IPS-20b (cell line): ENCODE measurements at regions not wholly inside any gene's neighbourhood (a gene's known extent, or its start where the extent isn't known, plus 50 kb on each side); places are given as distances from the start of the nearest gene placed in this dataset.

ENCODE experiments used
- H3K27ac ChIP-seq: one replicate; pipeline ENCODE4 v1.5.1; 2013; ENCODE audit warnings: low read length
- H3K27me3 ChIP-seq: 2 replicates; pipeline ENCODE4 v1.6.1; 2013; ENCODE audit warnings: mild to moderate bottlenecking, low read length, inconsistent platforms; ENCODE audit not compliant: insufficient read depth
- H3K36me3 ChIP-seq: 2 replicates; pipeline ENCODE4 v1.6.1; 2013; ENCODE audit warnings: low read depth, mild to moderate bottlenecking, inconsistent platforms, low read length, moderate library complexity; ENCODE audit not compliant: insufficient read depth
- H3K4me1 ChIP-seq: 2 replicates; pipeline ENCODE4 v1.6.1; 2013; ENCODE audit warnings: mild to moderate bottlenecking, control low read depth, inconsistent platforms, low read length, moderate library complexity; ENCODE audit not compliant: insufficient read depth
- H3K4me3 ChIP-seq: 2 replicates; pipeline ENCODE4 v1.5.1; 2013; ENCODE audit warnings: mild to moderate bottlenecking, low read length, inconsistent platforms
- H3K9ac ChIP-seq: 2 replicates; pipeline ENCODE4 v1.6.1; 2013; ENCODE audit warnings: low read depth, mild to moderate bottlenecking, inconsistent platforms, low read length, moderate library complexity
- H3K9me3 ChIP-seq: 2 replicates; pipeline ENCODE4 v1.6.1; 2013; ENCODE audit warnings: mild to moderate bottlenecking, low read depth, low read length, inconsistent platforms; ENCODE audit not compliant: insufficient read depth

DNA sequence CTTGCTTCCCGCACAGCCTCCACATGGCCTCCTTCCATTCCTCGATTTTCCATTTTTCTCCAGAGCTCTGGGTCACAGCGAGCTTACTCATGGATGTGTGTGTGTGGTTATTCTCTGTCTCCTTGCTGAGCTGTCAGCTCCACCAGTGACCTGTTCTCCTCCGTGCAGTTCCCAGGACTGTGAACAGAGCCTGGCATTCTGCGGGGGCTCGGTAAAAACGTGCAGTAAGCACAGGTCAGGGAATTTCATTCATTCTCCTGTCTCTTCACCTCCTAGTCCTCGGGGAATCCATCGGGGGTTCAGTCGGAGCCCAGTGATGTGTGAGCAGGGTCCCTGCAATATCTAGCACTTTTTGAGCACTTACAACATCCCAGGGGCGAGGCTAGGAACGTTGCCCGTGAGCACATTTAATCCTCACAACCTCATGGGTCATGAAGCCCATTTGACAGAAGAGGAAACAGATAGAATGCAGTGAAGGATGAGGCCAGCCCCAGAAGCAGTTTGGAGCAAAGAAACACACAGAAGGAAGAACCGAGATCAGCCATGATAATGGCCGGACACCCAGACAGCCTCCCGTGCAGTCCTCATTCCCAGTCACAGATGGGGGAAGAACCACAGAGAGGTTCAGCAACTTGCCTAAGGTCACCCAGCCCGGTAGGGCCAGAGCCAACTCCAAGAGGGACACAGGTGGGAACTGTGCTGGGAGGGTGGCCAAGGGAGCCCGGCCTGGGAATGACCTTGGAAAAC lies 183.2 kb upstream of the GSE1 start:
- Histone ChIP-seq H3K36me3 (no peaks in the 10 kb centered on the region), H3K9me3 (no peaks in the 10 kb centered on the region), H3K4me3 (no peak overlapping the region), H3K9ac (no peak overlapping the region; the same call in 1 of the 2 replicates), H3K27me3 (no peaks in the 10 kb centered on the region), H3K27ac (no peak overlapping the region), H3K4me1 (no peaks in the 10 kb centered on the region)

DNA sequence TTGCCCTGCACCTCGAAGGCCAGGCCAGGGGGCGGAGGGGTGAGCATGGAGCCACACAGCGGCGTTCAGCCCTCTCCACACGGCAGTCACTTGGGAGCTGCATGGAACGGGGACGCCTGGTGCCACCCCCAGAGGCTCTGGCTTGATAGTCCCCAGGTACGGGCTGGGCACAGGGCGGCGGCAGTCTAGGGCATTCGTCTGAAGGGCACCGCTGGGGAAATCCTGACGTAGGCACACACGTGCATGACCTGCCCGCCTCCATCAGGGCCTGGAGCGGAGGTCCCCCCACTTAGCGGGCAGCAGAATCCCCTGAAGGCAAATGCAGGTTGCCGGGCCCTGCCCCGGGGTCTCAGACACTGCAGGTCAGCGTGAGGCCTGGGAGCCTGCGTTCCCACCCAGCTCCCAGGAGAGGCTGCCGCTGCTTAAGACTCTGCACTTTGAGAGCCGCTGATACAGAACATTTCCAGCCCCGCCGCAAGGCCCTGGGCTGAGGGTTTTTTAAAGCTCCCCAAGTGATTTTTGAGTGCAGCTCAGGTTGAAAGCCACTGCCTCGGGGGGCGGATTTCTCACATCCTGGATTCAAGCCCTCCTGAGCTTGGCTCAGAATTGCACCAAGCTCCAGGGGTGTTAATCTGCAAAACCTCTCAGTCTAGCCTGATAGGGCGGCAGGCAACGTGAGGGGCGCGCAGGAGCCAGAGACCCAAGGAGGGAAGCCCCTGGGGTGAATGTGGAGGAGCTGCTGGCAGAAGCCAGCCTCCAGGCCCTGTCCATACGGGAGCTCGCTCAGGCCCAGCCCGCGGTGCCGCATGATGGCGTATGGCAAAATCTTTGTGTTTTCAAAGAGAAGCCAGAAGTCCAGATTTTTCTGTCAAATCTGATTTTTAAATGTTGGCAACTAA lies 182.3 kb upstream of the GSE1 start:
- H3K27me3 ChIP-seq: no peaks in the 10 kb centered on the region
- no peak overlapping the region; the same call in 1 of the 2 replicates for H3K9ac ChIP-seq
- H3K4me3 ChIP-seq: no peak overlapping the region
- H3K9me3 ChIP-seq: no peaks in the 10 kb centered on the region
- no peaks in the 10 kb centered on the region for H3K36me3 ChIP-seq
- no peak overlapping the region for H3K27ac ChIP-seq
- H3K4me1 ChIP-seq: no peaks in the 10 kb centered on the region; the same call in 1 of the 2 replicates

DNA sequence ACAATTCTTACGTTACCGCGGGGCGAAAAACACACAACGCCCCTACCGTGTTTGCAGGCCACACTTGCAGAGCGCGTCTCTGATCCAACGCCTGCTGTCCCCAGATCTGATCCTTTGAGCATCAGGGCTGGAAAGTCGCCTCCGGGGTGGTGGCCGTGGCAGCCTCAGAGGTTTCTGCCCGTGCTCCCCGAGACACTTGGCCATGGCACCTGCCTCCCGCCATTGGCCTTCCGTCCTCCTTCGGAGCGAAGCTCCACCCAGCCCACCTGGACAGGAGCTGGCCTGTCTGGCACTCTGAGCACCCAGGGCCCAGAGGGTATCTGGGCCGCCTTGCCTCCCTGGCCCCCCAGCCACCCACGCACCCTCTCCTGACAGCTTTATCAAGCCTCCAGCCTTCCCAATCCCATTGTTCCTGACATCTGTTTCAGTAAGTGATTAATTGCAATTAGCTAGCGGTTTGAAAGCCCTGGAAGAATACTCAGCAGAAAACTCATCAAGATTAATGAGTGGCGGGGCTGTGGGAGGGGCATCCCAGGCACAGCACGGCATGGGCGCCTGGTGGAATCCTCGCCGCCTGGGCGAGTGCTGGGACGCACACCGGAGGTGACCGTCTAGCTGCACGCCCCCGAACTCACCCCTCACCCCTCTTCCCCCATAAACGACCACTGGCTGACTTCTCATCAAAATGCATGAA lies 181.5 kb upstream of the GSE1 start:
- Histone ChIP-seq H3K4me3 (no peak overlapping the region), H3K9me3 (no peaks in the 10 kb centered on the region), H3K36me3 (no peaks in the 10 kb centered on the region), H3K27ac (no peak overlapping the region), H3K9ac (no peak overlapping the region), H3K4me1 (peaks cover 8% of the 10 kb centered on the region), H3K27me3 (no peaks in the 10 kb centered on the region)

DNA sequence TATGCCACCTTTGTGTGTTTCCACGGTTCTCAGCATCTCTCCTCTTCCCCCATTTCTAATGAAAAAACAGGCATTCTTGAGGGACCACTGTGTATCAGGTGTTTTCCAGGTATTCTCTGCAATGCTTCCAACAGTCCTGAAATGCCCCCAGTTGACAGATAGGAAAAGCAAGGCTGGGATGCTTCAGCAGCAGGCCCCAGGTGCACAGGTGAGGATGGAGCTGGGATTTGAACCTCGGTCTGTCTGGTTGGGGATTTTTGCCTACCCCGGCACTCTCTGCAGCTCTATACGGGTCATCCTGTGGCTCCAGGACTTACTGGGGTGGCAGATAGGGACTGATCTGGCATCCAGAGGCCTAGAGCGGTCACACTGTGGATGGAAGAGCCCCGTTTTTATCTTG lies 180.5 kb upstream of the GSE1 start:
- peaks cover 9% of the 10 kb centered on the region for H3K4me1 ChIP-seq
- H3K27ac ChIP-seq: no peak overlapping the region
- H3K4me3 ChIP-seq: no peak overlapping the region
- no peaks in the 10 kb centered on the region for H3K36me3 ChIP-seq
- H3K9ac ChIP-seq: no peak overlapping the region
- H3K9me3 ChIP-seq: no peaks in the 10 kb centered on the region
- peaks cover under 1% of the 10 kb centered on the region; the same call in 1 of the 2 replicates for H3K27me3 ChIP-seq

DNA sequence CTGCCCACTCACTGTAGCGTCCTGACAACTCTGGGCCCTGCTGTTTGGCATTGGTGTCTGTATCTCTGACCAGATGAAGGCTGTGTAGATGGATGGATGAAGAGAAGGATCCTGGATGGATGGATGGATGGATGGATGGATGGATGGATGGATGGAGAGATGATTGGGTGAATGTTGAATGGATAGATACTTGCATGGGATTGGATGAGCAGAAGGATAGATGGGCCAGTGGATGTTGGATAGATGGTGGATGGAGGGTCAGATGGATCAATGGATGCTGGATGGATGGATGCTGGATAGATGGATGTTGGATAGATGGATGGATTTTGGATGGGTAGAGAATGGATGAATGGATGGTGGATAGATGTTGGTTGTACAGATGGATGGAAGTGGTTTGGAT lies 179.6 kb upstream of the GSE1 start:
- no peak overlapping the region for H3K4me3 ChIP-seq
- H3K4me1 ChIP-seq: peaks cover 17% of the 10 kb centered on the region
- H3K27me3 ChIP-seq: peaks cover 9% of the 10 kb centered on the region; the same call in 1 of the 2 replicates
- H3K27ac ChIP-seq: no peak overlapping the region
- no peak overlapping the region for H3K9ac ChIP-seq
- no peaks in the 10 kb centered on the region for H3K36me3 ChIP-seq
- H3K9me3 ChIP-seq: no peaks in the 10 kb centered on the region

DNA sequence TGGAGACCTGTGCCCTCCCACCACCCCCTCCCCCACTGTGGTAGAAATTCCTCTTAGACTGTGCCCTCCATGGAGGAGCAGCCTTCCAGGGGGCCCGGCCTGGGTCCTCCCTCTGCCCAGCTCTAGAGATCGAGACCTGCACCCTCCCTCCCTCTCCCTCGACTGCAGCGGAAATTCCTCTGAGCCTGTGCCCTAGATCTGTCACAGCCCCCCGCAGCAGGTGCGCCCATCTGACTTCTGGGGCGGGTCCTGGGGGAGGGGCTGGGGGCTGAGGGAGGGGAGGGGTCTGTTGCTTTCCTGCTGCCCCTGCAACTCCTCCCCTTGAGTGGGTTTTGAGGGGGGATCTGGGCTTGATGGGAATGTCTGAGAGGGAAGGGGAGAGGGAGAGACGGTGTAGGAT lies 177.8 kb upstream of the GSE1 start:
- Histone ChIP-seq H3K4me1 (peaks cover 19% of the 10 kb centered on the region), H3K36me3 (no peaks in the 10 kb centered on the region), H3K27me3 (peaks cover 19% of the 10 kb centered on the region; the same call in 1 of the 2 replicates), H3K9me3 (no peaks in the 10 kb centered on the region), H3K4me3 (no peak overlapping the region), H3K9ac (no peak overlapping the region), H3K27ac (no peak overlapping the region)

DNA sequence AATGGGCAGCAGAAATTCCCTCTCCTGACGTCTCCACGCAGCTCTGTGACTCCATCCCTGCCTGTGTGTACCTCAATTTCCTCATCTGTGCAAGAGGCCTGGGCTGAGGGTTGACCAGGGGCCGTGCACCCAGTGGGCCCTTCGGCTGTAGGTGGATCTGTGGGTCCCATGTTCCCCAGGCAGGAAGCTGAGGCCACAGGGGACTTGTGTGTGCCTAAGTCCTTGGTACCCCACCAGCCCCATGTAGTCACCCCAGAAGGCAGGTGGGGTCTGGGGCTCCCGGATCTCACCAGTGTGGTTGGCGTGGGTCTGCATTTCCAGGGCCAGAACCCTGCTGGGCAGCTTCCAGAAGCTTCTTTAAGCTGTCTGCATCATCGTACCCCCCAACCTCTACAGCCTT lies 177.4 kb upstream of the GSE1 start:
- Histone ChIP-seq H3K9me3 (no peaks in the 10 kb centered on the region), H3K4me3 (no peak overlapping the region), H3K9ac (no peak overlapping the region; the same call in 1 of the 2 replicates), H3K27ac (no peak overlapping the region), H3K4me1 (peaks cover 19% of the 10 kb centered on the region), H3K36me3 (no peaks in the 10 kb centered on the region), H3K27me3 (peaks cover 19% of the 10 kb centered on the region; the same call in 1 of the 2 replicates)

DNA sequence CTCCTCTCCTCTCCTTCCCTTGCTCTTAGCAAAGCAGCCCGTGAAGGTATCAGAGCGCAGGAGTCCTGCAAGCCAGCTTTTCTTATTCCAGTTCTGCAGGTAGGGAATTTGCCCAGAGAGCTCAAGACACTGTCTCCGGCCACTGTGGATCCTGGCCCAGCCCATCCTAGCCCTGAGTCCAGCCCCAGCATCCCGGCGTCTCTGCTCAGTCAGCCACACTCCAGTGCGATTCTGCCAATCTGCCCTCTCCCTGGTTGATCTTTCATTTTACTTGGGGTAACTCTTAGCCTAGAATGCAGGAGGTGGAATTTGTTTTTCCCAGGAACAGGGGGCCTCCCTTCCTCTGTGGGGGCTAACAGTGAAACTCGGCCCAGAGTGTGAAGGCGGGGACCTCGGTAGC lies 176.9 kb upstream of the GSE1 start:
- Histone ChIP-seq H3K9ac (peak overlapping the region; percentile 18; the same call in 1 of the 2 replicates), H3K4me1 (peaks cover 19% of the 10 kb centered on the region), H3K27me3 (peaks cover 19% of the 10 kb centered on the region; the same call in 1 of the 2 replicates), H3K4me3 (no peak overlapping the region; the same call in 1 of the 2 replicates), H3K36me3 (no peaks in the 10 kb centered on the region), H3K27ac (no peak overlapping the region), H3K9me3 (no peaks in the 10 kb centered on the region)

DNA sequence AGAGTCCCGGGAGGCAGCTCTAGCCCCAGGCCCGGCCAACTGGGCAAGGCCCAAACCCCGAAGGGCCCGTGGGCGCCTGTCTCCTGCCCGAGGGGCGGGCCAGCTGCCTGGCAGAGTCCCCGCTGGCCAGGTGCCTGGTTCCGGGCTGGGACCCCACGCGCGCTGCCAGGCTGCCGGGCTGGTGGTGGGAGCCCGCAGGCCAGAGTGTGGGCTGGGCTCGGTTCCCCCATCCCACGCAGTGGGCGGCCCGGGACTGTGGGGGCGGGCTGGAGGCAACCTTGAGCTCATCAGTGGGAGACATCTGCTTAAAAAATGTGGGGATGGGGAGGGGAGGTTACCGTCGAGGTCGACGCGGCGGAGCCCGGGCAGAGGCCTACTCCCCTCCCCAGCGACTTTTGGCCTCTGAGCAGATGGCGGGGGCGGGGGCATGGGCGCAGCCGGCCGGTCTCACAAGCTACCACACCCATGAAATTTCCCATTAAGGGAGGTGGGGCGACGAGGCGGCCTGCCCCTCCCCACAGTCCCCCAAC lies 176.4 kb upstream of the GSE1 start:
- H3K4me3 ChIP-seq: peak overlapping the region; percentile 39; the same call in 1 of the 2 replicates
- peak overlapping the region; percentile 13 for H3K27ac ChIP-seq
- peak overlapping the region; percentile 18; the same call in 1 of the 2 replicates for H3K9ac ChIP-seq
- H3K4me1 ChIP-seq: peaks cover 19% of the 10 kb centered on the region
- no peaks in the 10 kb centered on the region for H3K9me3 ChIP-seq
- H3K36me3 ChIP-seq: no peaks in the 10 kb centered on the region
- H3K27me3 ChIP-seq: peaks cover 19% of the 10 kb centered on the region; the same call in 1 of the 2 replicates

DNA sequence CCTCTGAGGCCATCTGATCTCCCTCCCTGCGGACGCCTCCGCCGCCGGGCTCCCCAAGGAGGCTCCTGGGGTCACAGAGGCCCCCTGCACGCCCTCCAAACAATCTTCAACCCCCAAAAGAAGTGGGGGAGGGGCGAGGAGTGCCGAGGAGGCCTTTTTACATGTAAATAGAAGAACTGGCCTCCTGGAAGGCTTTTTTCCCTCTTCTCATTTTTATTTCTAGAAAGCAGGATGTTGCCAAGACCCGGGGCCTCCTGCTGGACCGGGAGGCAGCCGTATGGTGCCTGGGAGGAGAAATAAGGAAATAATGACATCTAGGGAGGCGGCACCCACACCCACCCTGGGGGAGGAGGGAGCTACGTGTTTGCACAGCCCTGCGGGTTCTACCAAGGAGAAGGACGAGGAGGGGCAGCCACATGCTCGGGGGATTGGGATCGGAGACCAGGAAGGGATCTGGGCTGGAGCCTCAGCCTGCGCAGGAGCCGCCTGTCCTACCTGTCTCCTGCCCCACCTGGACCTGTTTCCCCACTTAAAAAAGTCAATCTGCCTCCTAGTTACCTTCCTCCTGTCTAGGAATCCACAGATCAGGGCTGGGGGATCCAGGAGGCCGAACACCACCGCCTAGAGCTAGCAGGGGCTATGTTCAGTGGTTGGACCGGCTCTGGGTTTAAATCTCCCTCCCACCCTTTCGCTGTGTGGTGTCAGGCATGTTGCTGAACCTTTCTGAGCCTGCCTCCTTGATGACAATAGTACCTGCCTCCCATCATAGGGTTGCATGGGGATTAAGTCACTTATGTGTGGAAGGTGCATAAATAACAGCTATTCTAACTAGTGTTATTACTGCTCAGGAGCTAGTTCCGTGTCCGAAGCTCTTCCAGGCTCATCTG lies 175.7 kb upstream of the GSE1 start:
- Histone ChIP-seq H3K9me3 (no peaks in the 10 kb centered on the region), H3K4me1 (peaks cover 19% of the 10 kb centered on the region), H3K27me3 (peaks cover 19% of the 10 kb centered on the region; the same call in 1 of the 2 replicates), H3K27ac (peak overlapping the region; percentile 13), H3K4me3 (peak overlapping the region; percentile 39; the same call in 1 of the 2 replicates), H3K36me3 (no peaks in the 10 kb centered on the region), H3K9ac (peak overlapping the region; percentile 18; the same call in 1 of the 2 replicates)
